WTC11 (cell line): ENCODE measurements at regions not wholly inside any gene's neighbourhood (a gene's known extent, or its start where the extent isn't known, plus 50 kb on each side); places are given as distances from the start of the nearest gene placed in this dataset.

Source experiments
- ATAC-seq: fragments of 200-7000 bp; cut with Tn5 transposase; 2 replicates; pipeline ENCODE4 v1.10.0; 2021; ENCODE audit warnings: mild to moderate bottlenecking, moderate library complexity
- CTCF ChIA-PET: fragments of 300-600 bp; sonication (Branson Sonifier 250); formaldehyde crosslinking; loops from one replicate; lab custom pipeline; 2021; ENCODE audit warnings: antibody characterized with exemption; lab: Charles Lee
- POLR2A ChIA-PET: fragments of 350-600 bp; sonication (Branson Sonifier 250); formaldehyde crosslinking; loops from one replicate; lab custom pipeline; 2021; ENCODE audit warnings: antibody characterized with exemption; lab: Charles Lee
- DNase-seq: peaks from one replicate; pipeline ENCODE4 v3.0.0; 2021; ENCODE audit warnings: low spot score
- H3K27ac Mint-ChIP-seq: 2 replicates; pipeline ENCODE4 v1.8.0; 2021; ENCODE audit warnings: mixed read lengths
- H3K27me3 Mint-ChIP-seq: 2 replicates; pipeline ENCODE4 v1.8.0; 2021; ENCODE audit warnings: low read depth, mild to moderate bottlenecking, moderate library complexity, mixed read lengths
- H3K36me3 Mint-ChIP-seq: 2 replicates; pipeline ENCODE4 v1.8.0; 2021; ENCODE audit warnings: mixed read lengths
- H3K4me1 Mint-ChIP-seq: 2 replicates; pipeline ENCODE4 v1.8.0; 2022; ENCODE audit warnings: mixed read lengths
- H3K4me3 Mint-ChIP-seq: 2 replicates; pipeline ENCODE4 v1.8.0; 2021; ENCODE audit warnings: mild to moderate bottlenecking, moderate library complexity, mixed read lengths
- H3K9me3 Mint-ChIP-seq: 2 replicates; pipeline ENCODE4 v1.8.0; 2021; ENCODE audit warnings: mixed read lengths
- FOXJ3 ChIP-seq: sonication (generic); formaldehyde crosslinking; IDR thresholded peaks from 2 replicates; pipeline ENCODE4 v1.9.0; 2021; ENCODE audit warnings: missing genetic modification reagents, mild to moderate bottlenecking, borderline replicate concordance
- GTF2I ChIP-seq: fragments of 250-450 bp; sonication (Bioruptor Pico); conservative IDR thresholded peaks from 2 replicates; pipeline ENCODE4 v1.4.0; 2021; ENCODE audit warnings: mild to moderate bottlenecking
- HMGA2 ChIP-seq: fragments of 250-450 bp; sonication (Bioruptor Pico); IDR thresholded peaks from 2 replicates; pipeline ENCODE4 v1.4.0; 2021; ENCODE audit warnings: mild to moderate bottlenecking, moderate library complexity
- JAZF1 ChIP-seq: fragments of 250-450 bp; sonication (Bioruptor Pico); IDR thresholded peaks from 2 replicates; pipeline ENCODE4 v1.9.0; 2021; ENCODE audit warnings: moderate library complexity, mild to moderate bottlenecking, inconsistent platforms
- JUN ChIP-seq: sonication (generic); formaldehyde crosslinking; IDR thresholded peaks from 2 replicates; pipeline ENCODE4 v1.8.0; 2023; ENCODE audit warnings: mild to moderate bottlenecking, missing genetic modification reagents
- NFE2L1 ChIP-seq: sonication (generic); formaldehyde crosslinking; IDR thresholded peaks from 2 replicates; pipeline ENCODE4 v1.8.1; 2023; ENCODE audit warnings: missing genetic modification reagents
- NFYB ChIP-seq: sonication (generic); formaldehyde crosslinking; conservative IDR thresholded peaks from 2 replicates; pipeline ENCODE4 v1.8.0; 2022; ENCODE audit warnings: low read depth, missing genetic modification reagents
- NR1H2 ChIP-seq: sonication (generic); formaldehyde crosslinking; IDR thresholded peaks from 2 replicates; pipeline ENCODE4 v1.9.0; 2021; ENCODE audit warnings: mild to moderate bottlenecking, moderate library complexity, missing genetic modification reagents
- NR2C2 ChIP-seq: sonication (generic); formaldehyde crosslinking; IDR thresholded peaks from 2 replicates; pipeline ENCODE4 v1.8.0; 2022; ENCODE audit warnings: mild to moderate bottlenecking, missing genetic modification reagents
- PRRX2 ChIP-seq: fragments of 250-450 bp; sonication (Bioruptor Pico); IDR thresholded peaks from 2 replicates; pipeline ENCODE4 v1.8.0; 2021; ENCODE audit warnings: mild to moderate bottlenecking
- RORB ChIP-seq: fragments of 250-450 bp; sonication (Bioruptor Pico); IDR thresholded peaks from 2 replicates; pipeline ENCODE4 v1.9.0; 2021; ENCODE audit warnings: mild to moderate bottlenecking
- TEAD4 ChIP-seq: sonication (generic); formaldehyde crosslinking; IDR thresholded peaks from 2 replicates; pipeline ENCODE4 v1.8.0; 2022; ENCODE audit warnings: mild to moderate bottlenecking, missing genetic modification reagents
- ZNF121 ChIP-seq: sonication (generic); formaldehyde crosslinking; IDR thresholded peaks from 2 replicates; pipeline ENCODE4 v1.8.0; 2023; ENCODE audit warnings: missing genetic modification reagents
- ZNF219 ChIP-seq: sonication (generic); formaldehyde crosslinking; IDR thresholded peaks from 2 replicates; pipeline ENCODE4 v1.8.0; 2023; ENCODE audit warnings: missing genetic modification reagents, mild to moderate bottlenecking, borderline replicate concordance
- ZNF263 ChIP-seq: sonication (generic); formaldehyde crosslinking; IDR thresholded peaks from 2 replicates; pipeline ENCODE4 v1.8.1; 2022; ENCODE audit warnings: low read depth, mild to moderate bottlenecking, moderate library complexity, missing genetic modification reagents
- ZNF416 ChIP-seq: fragments of 250-450 bp; sonication (Bioruptor Pico); IDR thresholded peaks from 2 replicates; pipeline ENCODE4 v1.9.0; 2021; ENCODE audit warnings: mild to moderate bottlenecking, inconsistent platforms
- ZNF423 ChIP-seq: fragments of 250-450 bp; sonication (Bioruptor Pico); IDR thresholded peaks from 2 replicates; pipeline ENCODE4 v2.1.2; 2022; ENCODE audit warnings: mild to moderate bottlenecking, moderate library complexity
- ZNF671 ChIP-seq: fragments of 250-450 bp; sonication (Bioruptor Pico); IDR thresholded peaks from 2 replicates; pipeline ENCODE4 v1.8.0; 2021; ENCODE audit warnings: mild to moderate bottlenecking
- TF ChIP-seq, protein P1 (sequence below): sonication (generic); formaldehyde crosslinking; IDR thresholded peaks from 2 replicates; pipeline ENCODE4 v1.8.0; 2023; ENCODE audit warnings: missing genetic modification reagents
- TF ChIP-seq, protein P2 (sequence below): sonication (generic); formaldehyde crosslinking; IDR thresholded peaks from 2 replicates; pipeline ENCODE4 v1.8.1; 2022; ENCODE audit warnings: missing genetic modification reagents, borderline replicate concordance
- TF ChIP-seq, protein P3 (sequence below): fragments of 250-450 bp; sonication (Bioruptor Pico); IDR thresholded peaks from 2 replicates; pipeline ENCODE4 v1.9.0; 2021; ENCODE audit warnings: mild to moderate bottlenecking
- TF ChIP-seq, protein P4 (sequence below): sonication (generic); formaldehyde crosslinking; IDR thresholded peaks from 2 replicates; pipeline ENCODE4 v1.8.1; 2022; ENCODE audit warnings: low read depth, missing genetic modification reagents, borderline replicate concordance
- TF ChIP-seq, protein P5 (sequence below): sonication (generic); formaldehyde crosslinking; IDR thresholded peaks from 2 replicates; pipeline ENCODE4 v1.8.1; 2022; ENCODE audit warnings: low read depth, mild to moderate bottlenecking, moderate library complexity, missing genetic modification reagents, borderline replicate concordance

DNA sequence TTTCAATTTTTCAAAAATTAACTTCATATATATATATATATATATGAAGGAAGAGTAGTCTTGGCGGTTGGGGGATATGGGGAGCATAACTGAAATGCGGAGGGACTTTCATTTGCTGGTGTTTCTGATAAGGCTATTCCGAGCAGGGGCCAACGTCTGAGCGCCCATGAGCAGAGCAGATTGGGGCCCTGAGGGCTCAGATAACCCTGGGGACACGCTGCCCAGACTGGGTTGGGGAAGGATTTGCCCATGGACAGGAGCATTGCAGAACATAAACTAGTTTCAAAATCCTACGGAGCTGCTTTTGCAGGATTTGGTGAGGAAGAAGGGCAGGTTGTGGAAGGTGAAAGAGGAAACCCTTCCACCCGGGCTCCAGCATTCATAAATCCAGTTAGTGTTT is 240.2 kb downstream of the IRX1 start:
- DNase-seq = no peak

DNA sequence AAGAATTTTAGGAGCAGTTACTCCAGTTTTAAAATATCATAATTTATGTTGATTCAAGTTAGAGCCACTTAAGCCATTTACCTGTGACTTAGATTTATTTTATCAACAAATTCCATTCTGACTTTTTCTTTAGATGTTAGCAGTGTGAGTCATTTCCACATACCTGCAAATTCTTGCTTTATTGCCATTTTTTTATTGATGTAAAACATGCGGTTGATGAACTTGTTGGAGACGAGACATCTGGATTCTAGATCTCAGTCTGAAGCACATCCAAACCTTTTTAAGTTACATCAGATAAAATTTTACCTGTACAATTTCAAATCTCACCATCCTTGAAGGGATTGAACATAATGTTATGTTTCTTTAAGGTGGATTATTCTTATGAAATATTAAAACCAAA is 240.9 kb downstream of the IRX1 start:
- H3K4me1 Mint-ChIP-seq = no peaks in the 10 kb centered on the region
- no peaks in the 10 kb centered on the region for H3K36me3 Mint-ChIP-seq
- no peak overlapping the region for H3K27ac Mint-ChIP-seq
- no peak overlapping the region for H3K4me3 Mint-ChIP-seq
- H3K27me3 Mint-ChIP-seq = no peaks in the 10 kb centered on the region; the same call in 1 of the 2 replicates
- H3K9me3 Mint-ChIP-seq = 0 out of 2 replicates have a peak, but pooled peaks cover 4% of the 10 kb centered on the region
- POLR2A ChIA-PET = no interaction called here
- CTCF ChIA-PET = no interaction called here
- ATAC-seq (no peak), DNase-seq (no peak)
- TF ChIP-seq RORB = no peak
- TF ChIP-seq NFE2L1 (CRISPR knock-in tag) = no peak
- TF ChIP-seq NR2C2 = no peak
- TF ChIP-seq ZNF416 (CRISPR knock-in tag) = no peak
- no peak for TF ChIP-seq ZNF263 (CRISPR knock-in tag)
- no peak for TF ChIP-seq PRRX2 (CRISPR knock-in tag)
- no peak for TF ChIP-seq FOXJ3 (CRISPR knock-in tag)
- TF ChIP-seq, protein P1, sequence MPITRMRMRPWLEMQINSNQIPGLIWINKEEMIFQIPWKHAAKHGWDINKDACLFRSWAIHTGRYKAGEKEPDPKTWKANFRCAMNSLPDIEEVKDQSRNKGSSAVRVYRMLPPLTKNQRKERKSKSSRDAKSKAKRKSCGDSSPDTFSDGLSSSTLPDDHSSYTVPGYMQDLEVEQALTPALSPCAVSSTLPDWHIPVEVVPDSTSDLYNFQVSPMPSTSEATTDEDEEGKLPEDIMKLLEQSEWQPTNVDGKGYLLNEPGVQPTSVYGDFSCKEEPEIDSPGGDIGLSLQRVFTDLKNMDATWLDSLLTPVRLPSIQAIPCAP (CRISPR knock-in tag) = no peak
- TF ChIP-seq HMGA2 = no peak
- no peak for TF ChIP-seq TEAD4

More for the DNA sequence above, 240.2 kb downstream of the IRX1 start:
- no peak overlapping the region for H3K27ac Mint-ChIP-seq
- CTCF ChIA-PET = no interaction called here
- H3K9me3 Mint-ChIP-seq = 0 out of 2 replicates have a peak, but pooled peaks cover 4% of the 10 kb centered on the region
- TF ChIP-seq ZNF263 (CRISPR knock-in tag) (no peak), NFYB (CRISPR knock-in tag) (no peak), ZNF423 (no peak), JAZF1 (CRISPR knock-in tag) (no peak), GTF2I (no peak), JUN (CRISPR knock-in tag) (no peak), ZNF219 (no peak), ZNF671 (CRISPR knock-in tag) (no peak), ZNF121 (CRISPR knock-in tag) (no peak), NR2C2 (no peak), NR1H2 (no peak)
- TF ChIP-seq, protein P2, sequence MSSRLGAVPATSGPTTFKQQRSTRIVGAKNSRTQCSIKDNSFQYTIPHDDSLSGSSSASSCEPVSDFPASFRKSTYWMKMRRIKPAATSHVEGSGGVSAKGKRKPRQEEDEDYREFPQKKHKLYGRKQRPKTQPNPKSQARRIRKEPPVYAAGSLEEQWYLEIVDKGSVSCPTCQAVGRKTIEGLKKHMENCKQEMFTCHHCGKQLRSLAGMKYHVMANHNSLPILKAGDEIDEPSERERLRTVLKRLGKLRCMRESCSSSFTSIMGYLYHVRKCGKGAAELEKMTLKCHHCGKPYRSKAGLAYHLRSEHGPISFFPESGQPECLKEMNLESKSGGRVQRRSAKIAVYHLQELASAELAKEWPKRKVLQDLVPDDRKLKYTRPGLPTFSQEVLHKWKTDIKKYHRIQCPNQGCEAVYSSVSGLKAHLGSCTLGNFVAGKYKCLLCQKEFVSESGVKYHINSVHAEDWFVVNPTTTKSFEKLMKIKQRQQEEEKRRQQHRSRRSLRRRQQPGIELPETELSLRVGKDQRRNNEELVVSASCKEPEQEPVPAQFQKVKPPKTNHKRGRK = no peak
- TF ChIP-seq, protein P3, sequence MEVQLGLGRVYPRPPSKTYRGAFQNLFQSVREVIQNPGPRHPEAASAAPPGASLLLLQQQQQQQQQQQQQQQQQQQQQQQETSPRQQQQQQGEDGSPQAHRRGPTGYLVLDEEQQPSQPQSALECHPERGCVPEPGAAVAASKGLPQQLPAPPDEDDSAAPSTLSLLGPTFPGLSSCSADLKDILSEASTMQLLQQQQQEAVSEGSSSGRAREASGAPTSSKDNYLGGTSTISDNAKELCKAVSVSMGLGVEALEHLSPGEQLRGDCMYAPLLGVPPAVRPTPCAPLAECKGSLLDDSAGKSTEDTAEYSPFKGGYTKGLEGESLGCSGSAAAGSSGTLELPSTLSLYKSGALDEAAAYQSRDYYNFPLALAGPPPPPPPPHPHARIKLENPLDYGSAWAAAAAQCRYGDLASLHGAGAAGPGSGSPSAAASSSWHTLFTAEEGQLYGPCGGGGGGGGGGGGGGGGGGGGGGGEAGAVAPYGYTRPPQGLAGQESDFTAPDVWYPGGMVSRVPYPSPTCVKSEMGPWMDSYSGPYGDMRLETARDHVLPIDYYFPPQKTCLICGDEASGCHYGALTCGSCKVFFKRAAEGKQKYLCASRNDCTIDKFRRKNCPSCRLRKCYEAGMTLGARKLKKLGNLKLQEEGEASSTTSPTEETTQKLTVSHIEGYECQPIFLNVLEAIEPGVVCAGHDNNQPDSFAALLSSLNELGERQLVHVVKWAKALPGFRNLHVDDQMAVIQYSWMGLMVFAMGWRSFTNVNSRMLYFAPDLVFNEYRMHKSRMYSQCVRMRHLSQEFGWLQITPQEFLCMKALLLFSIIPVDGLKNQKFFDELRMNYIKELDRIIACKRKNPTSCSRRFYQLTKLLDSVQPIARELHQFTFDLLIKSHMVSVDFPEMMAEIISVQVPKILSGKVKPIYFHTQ (CRISPR knock-in tag) = no peak
- TF ChIP-seq, protein P4, sequence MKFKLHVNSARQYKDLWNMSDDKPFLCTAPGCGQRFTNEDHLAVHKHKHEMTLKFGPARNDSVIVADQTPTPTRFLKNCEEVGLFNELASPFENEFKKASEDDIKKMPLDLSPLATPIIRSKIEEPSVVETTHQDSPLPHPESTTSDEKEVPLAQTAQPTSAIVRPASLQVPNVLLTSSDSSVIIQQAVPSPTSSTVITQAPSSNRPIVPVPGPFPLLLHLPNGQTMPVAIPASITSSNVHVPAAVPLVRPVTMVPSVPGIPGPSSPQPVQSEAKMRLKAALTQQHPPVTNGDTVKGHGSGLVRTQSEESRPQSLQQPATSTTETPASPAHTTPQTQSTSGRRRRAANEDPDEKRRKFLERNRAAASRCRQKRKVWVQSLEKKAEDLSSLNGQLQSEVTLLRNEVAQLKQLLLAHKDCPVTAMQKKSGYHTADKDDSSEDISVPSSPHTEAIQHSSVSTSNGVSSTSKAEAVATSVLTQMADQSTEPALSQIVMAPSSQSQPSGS (CRISPR knock-in tag) = no peak
- TF ChIP-seq, protein P5, sequence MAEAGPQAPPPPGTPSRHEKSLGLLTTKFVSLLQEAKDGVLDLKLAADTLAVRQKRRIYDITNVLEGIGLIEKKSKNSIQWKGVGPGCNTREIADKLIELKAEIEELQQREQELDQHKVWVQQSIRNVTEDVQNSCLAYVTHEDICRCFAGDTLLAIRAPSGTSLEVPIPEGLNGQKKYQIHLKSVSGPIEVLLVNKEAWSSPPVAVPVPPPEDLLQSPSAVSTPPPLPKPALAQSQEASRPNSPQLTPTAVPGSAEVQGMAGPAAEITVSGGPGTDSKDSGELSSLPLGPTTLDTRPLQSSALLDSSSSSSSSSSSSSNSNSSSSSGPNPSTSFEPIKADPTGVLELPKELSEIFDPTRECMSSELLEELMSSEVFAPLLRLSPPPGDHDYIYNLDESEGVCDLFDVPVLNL = no peak
- TF ChIP-seq, all 79 proteins: peak for 0
- H3K36me3 Mint-ChIP-seq = no peaks in the 10 kb centered on the region
- POLR2A ChIA-PET = no interaction called here
- no peaks in the 10 kb centered on the region for H3K4me1 Mint-ChIP-seq
- ATAC-seq = no peak
- H3K4me3 Mint-ChIP-seq = no peak overlapping the region
- no peaks in the 10 kb centered on the region; the same call in 1 of the 2 replicates for H3K27me3 Mint-ChIP-seq
